HG03571 (cell line): ENCODE measurements at regions not wholly inside any gene's neighbourhood (a gene's known extent, or its start where the extent isn't known, plus 50 kb on each side); places are given as distances from the start of the nearest gene placed in this dataset.

Source experiments
- ATAC-seq: cut with Tn5 transposase; IDR thresholded peaks from one replicate; pipeline ENCODE4 v1.9.1; 2021; ENCODE audit not compliant: unreplicated experiment

DNA sequence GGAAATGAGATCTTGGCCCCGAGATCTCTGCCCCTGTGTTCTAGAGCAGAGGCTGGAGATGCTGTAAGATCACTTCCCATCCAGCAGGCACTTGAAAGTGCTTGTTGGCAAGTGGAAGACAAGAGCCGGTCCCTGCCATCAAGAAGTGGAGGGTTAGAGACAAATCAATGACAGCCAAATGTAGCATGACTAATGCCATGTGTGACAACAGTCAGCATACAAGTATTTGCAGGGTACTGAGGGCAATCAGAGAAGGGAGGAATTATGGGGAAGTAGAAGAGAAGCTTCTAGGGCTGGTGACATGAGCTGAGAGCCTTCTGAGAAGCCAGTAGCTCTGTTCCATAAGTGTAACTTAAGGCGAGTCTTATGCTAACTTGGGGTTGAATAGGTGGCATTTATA is 58.6 kb downstream of the TMEM17 start:
- ATAC-seq = no peak

DNA sequence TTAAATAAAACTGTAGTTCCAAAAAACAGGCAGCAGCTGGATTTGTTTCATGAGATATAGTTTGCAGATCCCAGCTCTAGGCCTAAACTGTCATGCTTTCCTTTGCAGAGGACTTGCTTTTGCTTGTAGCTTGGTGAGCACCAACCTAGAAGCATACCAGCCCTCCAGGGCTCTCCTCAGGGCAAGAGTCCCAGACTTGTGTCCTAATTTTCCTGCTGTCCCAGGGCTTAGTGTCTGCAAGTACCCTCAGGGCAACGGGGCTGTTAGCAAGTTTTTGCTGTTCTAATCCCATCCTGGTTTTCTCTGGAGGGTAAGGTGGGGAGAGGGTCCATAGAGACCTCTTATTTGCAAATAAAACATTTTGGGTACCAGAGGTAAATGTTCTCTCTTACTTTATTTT is 59.5 kb downstream of the TMEM17 start:
- ATAC-seq = no peak

DNA sequence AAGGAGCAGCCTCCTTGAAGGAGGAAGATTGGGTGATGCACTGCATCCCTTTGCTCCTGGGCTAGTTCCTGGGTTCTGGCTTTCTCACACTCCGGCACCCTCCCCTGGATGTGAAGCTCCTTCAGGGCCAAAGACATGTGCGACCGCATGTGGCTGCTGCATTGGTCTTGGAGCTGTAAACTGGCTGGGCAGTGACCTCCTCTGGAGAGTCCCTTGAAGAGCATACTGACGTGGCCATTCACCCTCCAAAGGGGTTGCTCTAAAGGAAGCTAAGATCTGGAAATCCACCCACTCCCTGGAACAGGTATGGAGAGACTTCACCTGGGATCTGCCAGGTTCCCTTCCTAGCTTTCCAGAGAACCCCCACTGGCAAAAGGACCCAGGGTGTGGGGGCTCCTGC is 62.1 kb downstream of the TMEM17 start:
- ATAC-seq = no peak

DNA sequence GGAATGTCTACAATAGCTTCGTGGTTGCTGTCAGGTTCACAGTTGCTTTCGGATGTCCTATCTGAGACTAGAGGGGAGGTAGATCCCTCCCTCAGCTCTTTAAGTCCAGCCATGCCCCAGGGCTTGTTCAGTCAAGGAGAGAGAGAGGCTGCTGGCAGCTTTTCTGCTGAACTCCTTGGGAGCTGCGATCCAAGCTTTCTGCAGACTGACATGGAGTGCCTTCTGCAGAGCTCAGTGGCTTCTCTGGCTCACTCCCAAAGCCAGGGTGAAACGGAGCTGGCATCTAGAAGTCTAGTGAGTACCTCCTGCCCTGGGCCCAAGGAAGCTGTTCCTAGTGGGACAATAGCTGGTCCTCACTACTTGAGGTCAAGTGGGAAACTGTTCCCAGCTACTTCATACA is 62.5 kb downstream of the TMEM17 start:
- no peak for ATAC-seq

DNA sequence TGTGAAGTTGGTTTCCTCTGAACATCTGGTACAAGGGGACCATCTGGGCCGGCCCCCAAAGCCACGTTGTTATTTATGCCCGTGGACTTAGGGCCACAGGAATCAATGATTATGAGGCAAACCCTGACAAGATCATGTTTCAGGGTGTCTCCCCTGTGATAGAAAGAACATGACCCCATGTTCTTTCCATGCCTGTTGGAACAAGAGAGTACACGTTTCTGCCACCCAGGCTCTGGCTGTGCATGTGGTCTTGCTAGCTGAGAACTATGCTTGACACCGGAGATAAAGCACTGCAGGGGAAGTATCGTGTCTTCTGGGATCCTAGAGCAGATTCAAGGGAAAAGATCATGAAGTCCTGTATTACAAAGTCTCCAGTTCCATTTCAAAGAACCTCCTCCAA is 64.2 kb downstream of the TMEM17 start:
- ATAC-seq = no peak

DNA sequence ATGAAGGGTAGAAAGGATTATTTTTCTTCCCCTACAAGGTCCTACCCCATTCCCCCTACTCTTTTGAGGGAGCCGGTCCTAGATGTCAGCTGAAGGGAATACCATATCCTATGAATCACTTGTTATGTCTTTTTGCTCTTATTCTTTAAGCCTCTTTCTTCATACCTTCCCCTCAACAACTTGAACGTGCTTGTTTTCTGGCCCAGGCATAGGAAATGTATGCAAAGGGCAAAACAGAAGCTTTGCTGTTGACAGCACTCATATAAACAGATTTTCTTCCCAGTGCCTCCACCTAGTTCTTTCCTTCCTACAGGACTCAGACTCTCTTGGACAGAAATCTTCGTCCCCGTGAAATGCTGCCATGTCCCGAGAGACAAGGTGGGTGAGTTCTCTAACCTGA is 64.6 kb downstream of the TMEM17 start:
- ATAC-seq = no peak

DNA sequence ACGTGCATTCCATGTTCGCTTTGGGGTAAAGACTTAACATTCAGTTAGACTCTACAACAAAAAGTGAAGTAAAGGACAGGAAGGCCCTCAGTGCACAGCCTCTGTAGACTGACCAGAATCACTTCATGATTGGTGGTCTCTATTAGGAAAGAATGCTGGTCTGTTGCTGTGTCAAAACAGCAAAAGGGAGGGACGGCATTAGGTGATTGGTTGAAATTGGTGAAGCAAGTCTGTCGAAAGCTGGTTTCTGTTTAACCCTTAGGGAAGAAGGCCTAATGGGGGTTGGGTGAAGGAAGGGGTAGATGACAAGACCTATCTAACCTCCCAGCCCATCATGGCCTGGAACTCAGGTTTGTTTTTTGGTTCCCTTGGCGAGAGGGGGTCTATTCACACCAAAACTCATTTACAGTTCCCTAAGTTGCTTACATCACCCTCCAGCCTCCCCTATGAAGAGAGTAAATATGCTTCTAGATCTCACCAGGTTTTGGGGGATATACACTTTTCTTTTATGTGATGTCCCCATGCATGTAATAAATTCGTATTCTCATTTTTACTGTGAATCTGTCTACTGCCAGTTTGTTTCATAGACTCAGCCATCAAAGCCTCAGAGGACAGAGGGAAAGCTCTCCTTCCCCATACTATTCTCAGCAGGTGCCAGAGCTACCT is 65.6 kb downstream of the TMEM17 start:
- ATAC-seq = no peak

DNA sequence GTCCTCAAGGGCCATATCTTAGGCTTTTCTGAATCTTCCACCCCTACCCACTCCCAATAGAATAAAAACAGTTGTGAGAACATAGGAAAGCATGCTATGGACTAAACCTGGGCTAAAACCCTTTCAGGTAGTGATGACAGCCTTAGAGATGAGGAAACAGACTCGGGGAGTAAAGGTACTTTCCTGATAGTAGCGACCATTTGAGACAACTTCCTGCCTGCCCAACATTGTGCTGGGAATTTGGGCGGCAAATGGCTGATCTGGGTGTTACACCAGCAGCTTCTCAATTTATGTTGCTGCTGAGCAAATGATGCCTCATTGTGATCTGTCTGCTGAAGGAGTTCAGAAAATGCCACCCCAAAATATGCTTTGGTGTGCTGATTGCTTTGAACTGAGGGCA is 66.6 kb downstream of the TMEM17 start:
- ATAC-seq = no peak

DNA sequence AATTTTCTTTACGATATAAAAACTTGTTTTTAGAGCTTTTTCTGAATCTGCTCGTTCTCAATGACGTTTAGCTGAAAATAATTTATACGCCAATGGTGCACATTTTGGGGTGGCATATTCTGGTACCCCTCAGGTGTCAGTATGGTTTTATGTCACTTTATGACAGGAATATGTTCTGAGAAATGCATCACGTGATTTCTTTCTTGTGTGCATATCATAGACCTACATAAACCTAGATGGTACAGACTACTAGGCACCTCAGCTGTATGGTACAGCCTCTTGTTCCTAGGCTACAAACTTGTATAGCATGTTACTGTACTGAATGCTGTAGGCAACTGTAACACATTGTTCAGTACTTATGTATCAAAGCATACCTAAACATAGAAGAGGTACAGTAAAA is 68.2 kb downstream of the TMEM17 start:
- ATAC-seq = no peak

DNA sequence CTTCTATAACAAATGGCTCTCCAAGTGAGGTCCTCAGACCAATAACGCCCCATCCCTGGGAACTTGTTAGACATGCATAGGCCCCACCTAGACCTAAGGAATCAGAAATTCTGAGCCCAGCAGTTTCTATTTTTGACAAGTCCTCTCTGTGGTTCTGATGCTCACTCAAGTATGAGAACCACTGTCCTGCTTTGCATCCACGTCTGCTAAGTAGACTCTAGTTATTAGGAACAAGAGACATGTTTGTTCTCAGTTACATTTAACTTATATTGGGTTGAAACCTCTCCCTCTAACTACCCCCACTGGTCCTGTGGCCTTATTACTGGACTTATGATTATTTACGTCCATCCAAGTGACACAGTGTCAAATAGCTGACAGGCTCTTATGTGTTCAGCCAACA is 70.3 kb downstream of the TMEM17 start:
- ATAC-seq = peak; percentile 86

DNA sequence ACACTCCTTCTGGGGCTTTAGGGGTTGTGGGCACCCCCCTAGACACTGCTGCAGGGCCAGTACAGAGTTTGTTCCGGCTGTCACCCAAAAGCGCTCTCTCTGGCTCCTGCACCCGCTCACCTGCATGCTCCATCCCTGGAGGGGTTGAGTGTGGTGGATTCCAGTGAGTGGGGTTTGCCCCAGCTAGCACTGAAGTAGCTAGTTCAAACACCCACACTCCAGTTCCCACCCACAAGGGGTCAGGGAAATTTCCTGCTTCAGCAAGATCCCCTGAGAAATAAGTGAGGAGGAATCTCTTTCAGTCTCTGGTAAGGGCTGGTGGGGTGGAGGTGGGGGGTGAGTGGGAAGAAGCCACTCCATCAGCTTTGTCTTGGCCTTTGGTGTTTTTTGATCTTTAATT is 73.6 kb downstream of the TMEM17 start:
- ATAC-seq = no peak

DNA sequence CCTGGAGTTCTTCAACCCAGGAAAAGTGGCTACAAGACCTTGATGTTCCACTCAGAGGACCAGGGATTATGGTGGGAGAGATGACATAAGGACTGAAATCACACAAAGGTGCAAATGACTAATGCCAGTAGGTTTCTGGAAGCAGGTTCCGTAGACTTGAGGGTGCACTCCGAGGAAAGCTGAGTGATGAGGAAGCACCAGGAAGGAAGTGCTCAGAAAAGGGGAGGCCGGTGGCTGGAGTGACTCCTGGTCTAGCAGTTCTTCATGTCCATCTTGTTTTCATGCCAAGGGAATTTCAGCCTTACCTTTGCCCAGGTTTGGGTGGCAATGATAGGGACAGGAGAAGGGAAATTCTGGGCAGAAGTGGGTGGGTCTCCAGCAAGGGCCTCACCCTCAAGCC is 74.5 kb downstream of the TMEM17 start:
- no peak for ATAC-seq

DNA sequence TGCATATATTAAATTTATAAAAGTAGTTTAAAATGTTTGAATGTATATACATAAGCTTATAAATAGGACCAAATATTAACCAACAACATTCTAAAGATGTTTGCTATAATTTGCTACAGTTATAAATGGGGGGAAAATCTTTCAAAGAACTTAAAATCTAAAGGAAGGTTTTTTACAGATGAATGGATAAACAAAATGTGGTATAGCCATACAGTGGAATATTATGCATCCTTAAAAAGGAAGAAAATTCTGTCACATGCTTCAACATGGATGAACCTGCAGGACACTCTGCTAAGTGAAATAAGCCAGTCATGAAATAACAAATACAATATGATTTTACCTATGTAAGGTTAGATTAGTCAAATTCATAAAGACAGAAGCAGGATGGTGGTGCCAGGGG is 75.8 kb downstream of the TMEM17 start:
- ATAC-seq = no peak

DNA sequence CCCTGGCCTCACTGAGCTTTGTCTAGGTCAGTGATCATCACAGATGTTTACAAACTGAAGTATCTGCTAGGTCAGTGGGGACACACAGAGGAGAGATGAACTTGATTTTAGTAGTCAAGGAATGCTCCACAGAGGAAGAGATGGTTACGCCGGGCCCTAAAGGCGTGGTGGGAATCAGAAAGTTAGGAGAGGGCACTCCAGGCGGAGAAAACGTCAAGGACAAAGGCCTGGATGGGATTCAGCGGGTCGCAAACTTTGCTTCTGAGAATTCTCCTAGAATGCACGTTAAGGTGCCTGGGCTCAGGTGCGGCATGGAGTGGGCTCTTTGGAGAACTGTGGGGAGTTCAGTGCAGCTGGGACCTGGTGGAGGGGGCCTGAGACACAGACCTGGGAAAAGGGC is 78.8 kb downstream of the TMEM17 start:
- ATAC-seq = no peak

DNA sequence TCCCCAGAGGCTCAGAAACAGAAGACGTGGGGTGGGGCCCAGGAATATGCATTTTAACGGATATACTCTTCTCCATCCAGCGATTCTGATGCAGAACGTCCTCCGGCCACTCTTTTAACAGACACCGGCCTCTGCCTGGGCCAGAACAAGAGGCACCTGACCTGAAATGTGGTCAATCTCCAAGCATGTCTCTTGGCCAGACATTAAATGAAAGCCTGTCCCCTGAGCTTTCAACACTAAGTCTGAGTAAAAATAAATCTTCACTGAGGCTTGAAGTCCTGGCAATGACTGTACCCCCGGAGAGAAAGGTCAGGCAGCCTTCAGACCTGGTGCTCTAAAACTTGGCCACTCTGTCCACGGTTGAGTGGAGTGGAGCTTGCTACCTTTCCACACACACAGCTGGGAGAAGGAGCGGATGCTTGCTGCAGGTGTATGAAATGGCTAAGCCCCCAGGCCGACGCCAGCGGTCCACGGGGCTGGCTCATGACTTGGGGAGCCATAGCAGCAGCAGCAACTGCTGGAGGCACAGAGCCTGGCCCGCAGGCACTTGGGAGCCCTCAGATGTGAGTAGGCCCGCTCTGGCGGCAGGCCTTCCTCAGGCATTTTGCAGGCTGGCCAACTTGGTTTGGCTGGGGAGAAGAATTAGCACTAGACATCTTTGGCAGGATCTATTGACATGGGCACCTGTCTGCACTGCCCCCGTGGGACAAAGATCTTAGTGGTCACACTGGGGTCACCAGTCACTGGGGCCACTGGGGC is 79.7 kb downstream of the TMEM17 start:
- no peak for ATAC-seq

DNA sequence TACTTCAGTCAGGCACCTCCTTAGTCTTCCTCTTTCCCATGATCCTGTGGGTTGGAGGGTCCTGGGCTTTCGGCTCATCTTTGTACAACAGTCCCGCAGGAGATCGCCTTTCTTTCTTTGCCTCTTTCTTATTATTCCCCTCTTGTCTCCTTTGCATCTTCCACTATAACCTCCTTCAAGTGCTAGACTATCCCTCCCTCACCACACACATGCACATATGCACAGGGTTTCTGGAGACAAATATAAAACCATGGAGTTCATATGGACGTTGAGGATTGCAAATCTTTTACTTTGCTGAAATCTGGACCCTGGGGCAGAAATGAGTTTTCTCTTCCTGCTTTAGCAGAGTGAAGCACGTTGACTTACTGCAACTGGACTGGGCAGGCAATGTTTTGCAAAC is 80.3 kb downstream of the TMEM17 start:
- ATAC-seq = no peak

DNA sequence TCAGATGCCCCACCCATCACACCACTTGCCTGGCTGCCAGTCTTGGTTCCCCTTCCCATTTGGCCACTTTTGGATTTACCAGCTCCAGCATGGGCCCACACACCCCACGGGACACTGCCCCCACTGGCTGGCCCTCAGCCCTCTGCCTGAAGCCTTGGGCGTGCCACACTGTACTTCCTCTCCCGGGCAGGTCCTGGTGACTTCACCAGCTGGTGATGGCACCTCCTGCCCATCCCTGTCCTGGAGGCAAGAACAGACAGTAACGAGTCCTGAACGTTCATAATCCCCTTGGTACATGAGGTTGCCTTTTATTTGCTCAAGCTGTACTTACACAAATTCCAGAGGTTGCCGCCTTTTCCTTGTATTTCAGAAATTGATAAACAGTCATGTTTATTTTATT is 81.1 kb downstream of the TMEM17 start:
- no peak for ATAC-seq

DNA sequence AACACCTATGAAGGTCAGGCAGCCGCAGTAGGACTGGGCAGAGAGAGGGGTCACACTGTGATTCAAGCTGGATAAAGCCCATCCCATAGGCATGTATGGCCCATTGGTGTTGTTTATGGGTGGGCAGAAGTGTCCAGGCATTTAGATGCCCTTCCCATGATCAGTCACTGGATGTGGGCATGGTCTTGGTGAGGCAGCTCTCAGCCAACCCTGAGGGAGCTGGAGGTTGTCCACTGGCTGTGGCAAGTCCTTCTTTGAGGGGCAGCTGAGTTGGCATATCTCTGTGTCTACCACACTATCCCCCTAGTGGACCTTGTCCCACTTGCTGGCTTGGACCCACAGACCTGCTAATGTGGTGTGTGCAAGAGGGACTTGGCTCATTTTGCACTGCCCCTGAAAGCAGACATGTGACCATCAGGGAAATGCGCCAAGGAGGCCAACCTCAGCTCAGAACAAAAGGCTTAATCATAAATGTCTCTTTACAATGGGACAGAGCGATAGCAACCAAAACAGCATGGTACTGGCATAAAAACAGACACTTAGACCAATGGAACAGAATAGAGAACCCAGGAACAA is 82.0 kb downstream of the TMEM17 start:
- no peak for ATAC-seq

DNA sequence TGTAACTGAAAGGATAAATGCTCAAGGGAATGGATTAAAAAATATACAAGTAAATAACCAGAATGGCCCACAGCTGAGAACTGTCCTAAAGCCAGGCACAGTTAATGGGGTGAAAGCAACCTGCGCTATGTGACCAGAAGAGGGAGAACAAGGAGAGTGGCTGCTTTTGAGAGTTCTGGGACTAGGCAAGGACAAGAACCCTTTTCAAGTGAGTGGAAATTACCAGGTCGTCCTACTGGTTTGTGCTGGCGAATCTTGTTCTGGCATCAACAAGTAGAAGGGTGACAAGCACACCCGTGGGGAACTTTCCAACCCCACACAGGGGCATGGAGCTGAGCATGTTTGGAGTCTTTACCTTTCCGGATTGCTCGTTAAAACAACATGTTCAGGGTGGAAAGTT is 82.8 kb downstream of the TMEM17 start:
- ATAC-seq = no peak

DNA sequence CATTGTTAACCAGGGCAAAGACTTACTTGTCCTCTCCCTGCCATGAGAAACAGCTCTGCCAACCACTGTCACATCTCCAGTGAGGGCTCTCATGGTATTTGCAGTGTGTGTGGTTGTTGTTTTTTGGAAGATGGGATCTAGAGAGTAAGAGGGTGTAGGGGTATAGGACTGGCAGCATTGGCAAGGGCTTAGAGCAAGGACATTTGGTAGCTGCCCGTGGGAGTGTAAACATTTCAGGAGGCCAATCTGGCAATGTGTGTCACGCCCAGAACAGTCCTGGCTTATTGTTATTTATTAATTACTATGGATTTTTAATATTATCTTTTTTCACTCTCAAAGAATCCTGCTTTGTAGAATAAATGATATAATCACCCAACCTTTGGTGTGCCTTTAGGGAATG is 90.5 kb downstream of the TMEM17 start:
- no peak for ATAC-seq

DNA sequence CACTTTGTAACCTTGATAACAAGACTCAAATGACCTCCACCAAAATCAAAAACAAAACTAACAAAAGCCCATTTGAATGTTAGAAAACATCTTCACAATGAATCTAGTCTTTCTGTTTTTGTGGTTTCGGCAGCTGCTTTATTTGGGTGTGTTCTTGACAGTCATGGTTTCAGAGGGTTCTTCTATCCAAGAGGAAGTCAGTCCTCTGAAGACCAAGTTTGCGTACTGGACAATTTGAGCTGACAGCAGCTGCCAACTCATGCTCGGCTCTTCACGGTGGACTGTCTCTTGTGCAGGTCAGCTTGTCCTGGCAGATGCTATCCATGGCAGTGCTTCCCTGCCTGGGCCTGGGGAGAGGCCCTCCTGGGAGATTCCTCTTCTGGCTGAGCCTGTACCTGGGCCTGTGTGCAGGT is 91.0 kb downstream of the TMEM17 start:
- ATAC-seq = peak; percentile 79

DNA sequence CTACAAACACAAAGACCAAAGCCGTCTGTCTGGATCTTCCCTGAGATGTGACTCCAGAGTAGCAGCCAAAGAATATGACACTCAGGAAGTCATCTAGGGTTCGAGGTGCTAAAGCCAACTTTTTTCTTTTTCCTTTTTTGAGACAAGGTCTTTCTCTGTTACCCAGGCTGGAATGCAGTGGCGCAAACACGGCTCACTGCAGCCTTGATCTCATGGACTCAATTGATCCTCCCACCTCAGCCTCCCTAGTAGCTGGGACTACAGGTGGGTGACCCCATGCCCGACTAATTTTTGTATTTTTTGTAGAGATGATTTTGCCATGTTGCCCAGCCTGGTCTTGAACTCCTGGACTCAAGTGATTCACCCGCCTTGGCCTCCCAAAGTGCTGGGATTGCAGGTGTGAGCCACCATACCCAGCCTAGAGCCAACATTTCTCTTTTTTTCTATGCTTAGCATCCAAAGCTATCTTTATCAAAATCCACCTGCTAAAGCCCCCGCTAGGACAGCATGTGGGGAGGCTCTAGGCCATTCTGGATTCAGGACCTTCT is 92.8 kb downstream of the TMEM17 start:
- no peak for ATAC-seq
